PC-9 (cell line): ENCODE measurements at regions not wholly inside any gene's neighbourhood (a gene's known extent, or its start where the extent isn't known, plus 50 kb on each side); places are given as distances from the start of the nearest gene placed in this dataset.

Source experiments
- EZH2 ChIP-seq: fragments of 200-600 bp; sonication (generic); IDR thresholded peaks from 2 replicates; pipeline ENCODE4 v1.8.0; 2017; ENCODE audit warnings: antibody characterized with exemption, low read depth
- TF ChIP-seq, protein P1 (sequence below): fragments of 200-600 bp; sonication (generic); conservative IDR thresholded peaks from 2 replicates; pipeline ENCODE4 v1.6.1; 2017; ENCODE audit warnings: mixed run types, antibody characterized with exemption, mild to moderate bottlenecking, moderate library complexity

DNA sequence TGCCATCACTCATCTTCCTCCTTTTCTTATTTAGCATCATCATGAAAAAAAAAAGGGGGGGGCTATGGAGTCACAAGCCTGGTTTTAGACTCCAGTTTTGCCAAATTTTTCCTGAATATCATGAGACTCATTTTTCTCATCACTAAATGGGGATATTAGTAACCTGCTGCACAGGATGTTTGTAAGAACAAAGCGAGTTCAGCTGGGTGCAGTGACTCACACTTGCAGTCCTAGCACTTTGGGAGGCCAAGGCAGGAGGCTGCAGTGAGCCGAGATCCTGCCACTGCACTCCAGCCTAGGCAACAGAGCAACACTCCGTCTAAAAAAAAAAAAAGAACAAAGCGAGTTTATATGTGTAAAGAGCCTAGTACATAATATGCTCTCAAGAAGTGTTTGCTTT lies 82.8 kb downstream of the TFAP2A start:
- TF ChIP-seq, protein P1, sequence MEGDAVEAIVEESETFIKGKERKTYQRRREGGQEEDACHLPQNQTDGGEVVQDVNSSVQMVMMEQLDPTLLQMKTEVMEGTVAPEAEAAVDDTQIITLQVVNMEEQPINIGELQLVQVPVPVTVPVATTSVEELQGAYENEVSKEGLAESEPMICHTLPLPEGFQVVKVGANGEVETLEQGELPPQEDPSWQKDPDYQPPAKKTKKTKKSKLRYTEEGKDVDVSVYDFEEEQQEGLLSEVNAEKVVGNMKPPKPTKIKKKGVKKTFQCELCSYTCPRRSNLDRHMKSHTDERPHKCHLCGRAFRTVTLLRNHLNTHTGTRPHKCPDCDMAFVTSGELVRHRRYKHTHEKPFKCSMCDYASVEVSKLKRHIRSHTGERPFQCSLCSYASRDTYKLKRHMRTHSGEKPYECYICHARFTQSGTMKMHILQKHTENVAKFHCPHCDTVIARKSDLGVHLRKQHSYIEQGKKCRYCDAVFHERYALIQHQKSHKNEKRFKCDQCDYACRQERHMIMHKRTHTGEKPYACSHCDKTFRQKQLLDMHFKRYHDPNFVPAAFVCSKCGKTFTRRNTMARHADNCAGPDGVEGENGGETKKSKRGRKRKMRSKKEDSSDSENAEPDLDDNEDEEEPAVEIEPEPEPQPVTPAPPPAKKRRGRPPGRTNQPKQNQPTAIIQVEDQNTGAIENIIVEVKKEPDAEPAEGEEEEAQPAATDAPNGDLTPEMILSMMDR, result no peak
- no peak for TF ChIP-seq EZH2
